Endothelial cell of umbilical vein (primary cell): ENCODE measurements at regions not wholly inside any gene's neighbourhood (a gene's known extent, or its start where the extent isn't known, plus 50 kb on each side); places are given as distances from the start of the nearest gene placed in this dataset.

Source experiments
- CTCF ChIP-seq, 2 donors: IDR thresholded peaks; 1 replicate in 1 of 2; 2 replicates in 1 of 2; pipeline ENCODE4 v1.5.1; 2011; ENCODE audit warnings: low read length in 2 of 2, mild to moderate bottlenecking in 2 of 2, moderate library complexity in 2 of 2, control low read depth in 1 of 2, inconsistent platforms in 1 of 2, low read depth in 1 of 2; ENCODE audit not compliant: insufficient read depth in 1 of 2; ENCODE audit errors: extremely low read depth in 1 of 2
- MAX ChIP-seq: IDR thresholded peaks from 2 replicates; pipeline ENCODE4 v1.6.1; 2011; ENCODE audit not compliant: insufficient read depth, insufficient read length
- POLR2AphosphoS5 ChIP-seq: IDR thresholded peaks from 2 replicates; pipeline ENCODE4 v1.6.1; 2012; ENCODE audit warnings: low read depth, mild to moderate bottlenecking, control low read depth, low read length, moderate library complexity; ENCODE audit not compliant: insufficient read depth

- TF ChIP-seq CTCF (IDR thresholded peaks at IDR 0.05; ENCODE audit: extremely low read depth in 1 of 2, insufficient read depth in 1 of 2, low read depth in 1 of 2, low read length in 2 of 2) (no peak), MAX (no peak), POLR2AphosphoS5 (no peak)
Measured at GRCh38 chrX:113973706-113974105, 610.2 kb upstream of the HTR2C start.
